NCI-H774 (cell line): ENCODE measurements at regions not wholly inside any gene's neighbourhood (a gene's known extent, or its start where the extent isn't known, plus 50 kb on each side); places are given as distances from the start of the nearest gene placed in this dataset.

ENCODE experiments used
- DNase-seq: peaks from one replicate; lab custom pipeline; 2025; lab: John Stamatoyannopoulos, UW

GRCh38 chr1:218025454-218025853 is 259.6 kb upstream of the RRP15 start:
- no peak for DNase-seq

DNA sequence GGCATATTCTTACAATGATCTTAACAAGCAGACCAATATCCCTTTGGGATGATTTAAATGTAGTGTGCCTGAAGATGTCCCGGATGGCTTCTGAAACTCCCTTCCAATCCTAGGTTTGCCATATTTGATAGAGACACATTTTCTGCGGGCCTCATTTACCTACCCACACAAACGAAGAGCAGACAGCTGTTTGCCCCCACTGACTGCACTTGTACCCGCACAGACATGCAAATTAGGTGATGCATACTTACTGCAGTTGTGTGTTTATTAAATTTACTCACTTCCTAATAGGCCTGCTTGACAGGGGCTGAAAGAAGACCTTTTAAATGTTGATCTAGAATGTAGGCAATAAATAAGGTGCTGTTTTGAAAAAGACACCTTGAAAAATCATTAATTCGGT is 257.9 kb upstream of the RRP15 start:
- DNase-seq: no peak

DNA sequence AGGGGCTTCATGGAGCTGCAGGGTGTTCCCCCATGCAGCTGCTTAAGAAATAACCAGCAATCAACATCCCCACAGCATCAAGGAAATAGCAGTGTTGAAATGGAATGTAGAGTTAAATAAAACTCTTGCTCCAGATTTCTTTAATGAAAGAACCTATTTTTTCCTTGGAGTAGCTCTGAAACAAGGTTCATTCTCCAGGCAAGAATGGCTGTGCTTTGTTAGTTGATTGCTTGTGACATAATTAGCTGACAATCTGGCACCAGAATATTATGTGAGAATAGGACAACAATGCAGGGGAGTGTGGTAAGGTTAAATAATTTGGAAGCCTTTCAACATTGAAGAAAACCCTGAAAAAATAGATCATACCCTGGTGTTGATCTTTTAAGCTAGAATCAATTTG is 254.2 kb upstream of the RRP15 start:
- no peak for DNase-seq

DNA sequence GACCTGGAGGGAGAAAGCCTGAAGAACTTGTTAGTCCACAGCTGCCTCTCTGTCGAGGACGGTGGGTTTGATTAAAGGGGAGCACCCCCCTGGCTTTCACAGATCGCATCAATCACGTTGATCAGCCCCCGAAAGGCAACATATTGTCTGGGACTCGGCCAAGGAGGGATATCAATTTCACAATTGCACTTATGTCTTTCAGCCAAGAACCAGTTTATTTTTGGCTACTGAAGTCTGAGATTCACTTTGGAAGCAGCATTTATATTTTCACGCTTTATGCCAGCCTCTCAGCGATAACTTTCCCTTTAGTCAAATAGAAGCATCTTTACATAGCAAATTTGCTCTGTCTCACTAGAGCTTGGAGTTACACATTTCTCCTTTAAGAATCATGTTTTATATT is 253.2 kb upstream of the RRP15 start:
- no peak for DNase-seq

- DNase-seq: no peak
Measured at GRCh38 chr1:218034468-218034867, 250.6 kb upstream of the RRP15 start.

GRCh38 chr1:218048828-218049420 is 236.2 kb upstream of the RRP15 start:
- no peak for DNase-seq

DNA sequence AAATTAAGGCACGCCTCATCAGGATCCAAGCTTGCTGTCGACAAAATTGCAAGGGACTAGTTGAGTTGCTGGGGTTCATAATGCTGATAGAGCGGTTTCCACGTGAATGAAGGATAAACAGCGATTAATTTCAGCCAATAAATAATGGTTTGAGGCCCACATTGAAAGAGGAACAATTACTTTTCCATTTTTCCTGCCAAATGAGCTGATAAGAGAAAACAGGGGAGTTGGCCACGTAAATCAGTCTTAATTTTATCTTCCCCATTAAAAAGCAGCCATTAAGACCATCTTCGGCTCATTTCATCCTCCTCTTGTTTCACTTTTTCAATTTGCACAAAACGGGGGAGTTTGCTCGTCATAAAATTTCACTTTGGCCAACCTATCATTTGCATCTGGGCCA is 235.5 kb upstream of the RRP15 start:
- no peak for DNase-seq

DNA sequence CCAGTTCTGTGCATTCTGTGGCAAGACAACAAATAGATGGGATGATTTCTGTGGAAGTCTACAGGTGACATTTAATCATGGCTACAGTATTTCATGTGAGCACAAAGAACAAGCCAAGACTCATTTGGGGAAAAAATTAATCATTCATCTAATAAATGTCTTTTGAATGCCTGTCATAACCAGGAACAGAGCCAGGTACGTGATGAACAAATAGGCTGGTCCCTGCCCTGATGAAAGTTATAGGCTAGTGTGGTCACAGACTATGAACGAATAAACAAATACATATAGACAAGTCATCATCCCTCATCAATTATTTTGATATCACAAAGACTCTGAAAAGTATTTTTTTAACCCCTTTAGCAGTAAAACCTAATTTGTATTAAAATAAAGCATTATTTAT is 226.4 kb upstream of the RRP15 start:
- DNase-seq: no peak

- no peak for DNase-seq
Measured at GRCh38 chr1:218064426-218064825, 220.7 kb upstream of the RRP15 start.

GRCh38 chr1:218066332-218066731 is 218.8 kb upstream of the RRP15 start:
- DNase-seq: no peak

- no peak for DNase-seq
Measured at GRCh38 chr1:218068241-218068640, 216.9 kb upstream of the RRP15 start.

DNA sequence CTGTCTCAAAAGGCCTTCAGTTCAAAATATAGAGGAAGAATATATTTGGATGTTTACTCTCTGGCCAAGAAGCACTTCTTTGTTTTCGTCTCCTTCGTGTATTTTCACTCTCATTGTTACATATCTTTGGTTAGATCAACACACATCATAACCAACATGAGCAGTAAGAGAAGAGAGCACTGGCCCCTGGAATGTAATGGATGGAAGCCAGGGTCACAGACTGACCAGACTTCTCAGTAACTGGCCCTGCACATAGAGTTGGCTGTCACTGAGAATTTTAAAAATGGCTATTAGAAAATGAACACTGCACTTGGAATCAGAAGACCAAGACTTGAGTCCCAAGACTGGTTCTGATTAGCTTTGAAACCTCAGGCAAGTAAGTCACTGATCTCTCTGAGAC is 215.9 kb upstream of the RRP15 start:
- no peak for DNase-seq

DNA sequence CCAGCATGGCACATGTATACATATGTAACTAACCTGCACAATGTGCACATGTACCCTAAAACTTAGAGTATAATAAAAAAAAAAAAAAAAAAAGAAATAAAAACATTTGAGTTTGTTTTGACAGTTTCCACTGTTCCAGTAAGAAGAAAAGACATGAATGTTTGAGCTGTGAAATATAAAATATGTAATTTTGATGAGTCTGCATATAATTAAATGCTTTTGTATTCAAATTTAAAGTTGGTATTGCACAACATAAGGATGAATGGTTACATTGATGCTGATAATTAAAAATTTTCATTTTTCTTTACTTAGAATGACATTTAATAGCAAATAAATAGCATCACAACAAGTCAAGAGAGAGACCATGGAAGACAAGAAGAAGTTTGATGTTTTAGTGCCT is 212.0 kb upstream of the RRP15 start:
- DNase-seq: no peak

DNA sequence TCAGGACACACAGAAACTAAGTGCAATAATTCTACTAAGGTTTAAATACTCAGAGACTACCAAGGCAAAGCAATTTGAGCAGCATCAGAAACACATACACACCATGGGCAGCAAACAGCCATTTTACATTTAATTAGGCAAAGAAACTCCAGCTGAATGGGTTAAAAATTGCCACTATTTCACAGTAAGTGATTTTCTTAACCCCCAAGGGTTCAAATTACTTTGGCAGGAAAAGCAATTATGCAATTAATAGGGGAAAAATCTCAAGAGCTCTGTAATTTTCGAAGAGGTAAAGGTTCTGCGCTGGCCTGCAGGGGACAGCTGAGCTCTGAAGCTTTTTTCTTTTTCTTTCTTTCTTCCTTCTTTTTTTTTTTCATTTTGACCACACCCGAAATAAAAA is 206.2 kb upstream of the RRP15 start:
- DNase-seq: no peak

DNA sequence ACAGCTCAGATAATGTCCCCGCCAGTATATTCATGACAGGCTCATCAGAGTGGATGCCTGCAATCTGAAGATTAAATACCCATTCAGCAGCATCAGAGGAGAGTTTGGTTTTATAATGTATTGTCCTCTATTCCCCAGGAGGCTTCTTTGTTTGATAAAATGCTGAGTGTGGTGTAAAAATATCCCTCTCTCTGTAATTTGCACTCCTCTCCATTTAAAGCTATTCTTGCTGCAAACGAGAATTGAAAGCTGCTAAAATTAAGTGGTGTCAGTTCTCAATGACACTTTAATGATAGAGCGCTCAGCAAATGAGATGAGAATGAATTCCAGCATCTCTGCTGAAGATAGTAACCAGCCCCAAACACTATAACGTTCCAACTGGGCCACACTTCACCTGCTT is 205.7 kb upstream of the RRP15 start:
- DNase-seq: no peak

- DNase-seq: no peak
Measured at GRCh38 chr1:218079820-218080219, 205.3 kb upstream of the RRP15 start.

DNA sequence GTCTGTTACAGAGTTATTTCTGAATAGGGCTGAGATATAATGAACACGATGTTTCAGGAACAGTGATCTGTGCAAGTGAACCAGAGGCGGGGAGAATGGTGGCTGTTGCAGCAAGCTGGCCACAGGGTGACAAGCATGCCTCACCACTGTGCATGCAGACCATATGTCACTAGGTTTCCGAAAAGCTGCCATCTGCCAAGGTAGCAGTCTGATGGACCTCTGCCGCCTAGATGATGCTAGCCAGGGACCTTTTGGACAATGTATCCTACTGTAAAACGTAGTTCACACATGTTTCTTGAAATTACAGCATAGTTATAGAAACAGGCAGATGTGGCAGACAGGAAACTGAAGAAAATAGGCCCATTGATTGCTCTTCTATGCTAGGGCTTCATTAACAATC is 204.2 kb upstream of the RRP15 start:
- no peak for DNase-seq

DNA sequence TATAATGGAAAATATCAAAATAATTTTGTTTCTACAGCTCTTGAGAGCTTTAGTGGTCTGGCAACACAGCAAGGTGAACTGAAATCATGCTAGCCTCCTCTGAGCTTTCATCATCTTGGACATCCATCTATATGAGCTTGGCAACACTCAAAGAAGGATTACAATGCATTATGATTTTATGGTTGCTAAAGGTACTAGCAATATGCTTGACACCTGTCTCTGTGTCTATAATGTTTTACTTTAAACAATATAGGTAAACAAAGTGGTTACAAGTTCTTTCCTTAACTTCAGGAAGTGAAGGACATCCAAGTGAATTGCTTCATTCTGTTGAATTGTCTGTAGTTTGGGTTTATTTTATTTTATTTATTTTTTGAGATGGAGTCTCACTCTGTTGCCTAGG is 203.7 kb upstream of the RRP15 start:
- no peak for DNase-seq

- DNase-seq: no peak
Measured at GRCh38 chr1:218090459-218090858, 194.6 kb upstream of the RRP15 start.

DNA sequence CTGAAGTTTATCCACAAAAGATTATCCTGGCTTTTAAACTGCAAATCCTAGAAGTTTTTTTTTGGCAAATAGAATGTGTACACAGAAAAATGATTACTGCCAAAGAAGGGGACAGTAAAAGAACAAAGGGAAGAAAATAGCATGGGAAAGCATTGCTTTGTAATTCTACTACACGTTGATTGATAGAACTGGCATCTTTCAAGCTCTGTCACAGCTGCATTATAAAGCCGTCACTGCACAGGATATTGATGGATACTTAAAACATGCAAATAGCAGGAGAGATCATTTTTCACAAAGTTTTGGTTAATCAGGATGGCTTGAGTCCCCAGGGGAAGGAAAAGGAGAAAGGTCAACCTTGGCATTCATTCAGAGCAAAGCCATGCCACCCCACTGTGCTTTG is 183.7 kb upstream of the RRP15 start:
- DNase-seq: no peak

DNA sequence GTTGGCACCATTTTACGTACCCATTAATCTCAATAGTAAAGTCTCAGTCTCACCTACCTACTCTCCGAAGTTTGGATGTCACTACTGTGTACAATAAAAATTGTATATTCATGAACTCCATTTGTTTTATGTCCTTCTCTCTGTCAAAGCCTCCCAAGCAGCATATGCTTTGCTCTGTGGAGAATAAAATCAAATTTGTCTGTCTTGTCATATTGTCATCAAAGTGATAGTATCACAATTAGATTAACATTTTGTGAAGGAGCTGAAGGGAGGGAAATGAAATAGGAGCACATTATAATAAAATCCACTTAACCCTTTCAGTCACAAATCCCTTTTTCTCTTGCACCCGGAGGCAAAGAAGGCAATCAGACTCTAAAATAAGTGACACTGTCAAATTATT is 177.1 kb upstream of the RRP15 start:
- no peak for DNase-seq

DNA sequence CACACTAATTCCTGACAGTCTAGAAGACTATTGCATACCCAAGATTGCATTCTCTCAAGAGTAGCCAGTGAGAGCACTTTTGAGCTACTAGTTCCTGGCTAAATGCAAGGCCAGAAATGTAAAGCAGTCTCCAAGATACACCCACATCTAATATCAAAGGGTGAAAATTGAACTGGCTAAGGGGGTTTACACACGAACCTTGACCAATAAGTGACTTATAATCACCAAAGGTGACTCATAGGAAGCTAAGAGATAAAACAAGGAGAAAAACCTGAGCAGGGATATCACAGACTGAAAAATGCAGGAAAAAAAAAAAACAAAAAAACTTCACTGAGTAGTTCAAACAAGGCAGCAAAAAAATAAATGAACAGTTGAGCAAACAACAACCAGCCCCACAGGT is 172.2 kb upstream of the RRP15 start:
- DNase-seq: no peak

DNA sequence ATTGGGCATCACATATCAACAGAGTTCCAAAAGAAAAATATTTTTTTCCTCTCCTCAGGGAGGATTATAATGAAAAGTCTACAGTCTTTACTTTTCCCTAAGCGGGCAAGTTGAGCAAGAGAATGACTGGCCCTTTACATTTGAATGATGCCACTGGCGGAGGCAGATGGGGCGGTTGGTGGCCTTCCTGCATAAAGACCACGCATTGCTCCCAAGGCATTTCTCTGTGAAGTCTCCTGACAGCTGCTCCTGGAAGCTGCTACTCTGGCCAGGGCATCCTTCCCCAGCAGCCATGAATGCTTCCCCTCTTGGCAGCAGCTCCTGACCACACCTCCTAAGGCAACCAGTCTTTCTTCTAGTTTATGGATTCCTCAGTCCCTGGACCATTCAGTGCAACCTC is 161.1 kb upstream of the RRP15 start:
- no peak for DNase-seq

GRCh38 chr1:218135371-218135770 is 149.7 kb upstream of the RRP15 start:
- no peak for DNase-seq

GRCh38 chr1:218139761-218140160 is 145.3 kb upstream of the RRP15 start:
- DNase-seq: no peak
